ENCODE measurements at regions not wholly inside any gene's neighbourhood (a gene's known extent, or its start where the extent isn't known, plus 50 kb on each side); places are given as distances from the start of the nearest gene placed in this dataset.
"Not testable (repeated sequence)": the region's sequence is repeated elsewhere in the genome, so short reads cannot be mapped to it uniquely, and the experiment has no call there.

GRCh38 chr21:28568692-28569091, 424.0 kb downstream of the LTN1 start:
- no peaks in the 10 kb centered on the region for H3K79me2 ChIP-seq
- no peak overlapping the region for H2AFZ ChIP-seq
- H3K4me3 ChIP-seq: no peak overlapping the region
- no peaks in the 10 kb centered on the region for H3K9me3 ChIP-seq (ENCODE audit: low read depth)
- H3K36me3 ChIP-seq (replicated peaks; ENCODE audit: insufficient read depth, low read depth): no peaks in the 10 kb centered on the region
- DNase-seq (ENCODE audit: low spot score): no peak
- H3K9me2 ChIP-seq (replicated peaks; ENCODE audit: insufficient read depth): no peaks in the 10 kb centered on the region
- H3K27ac ChIP-seq: no peak overlapping the region
- H3K27me3 ChIP-seq: no peaks in the 10 kb centered on the region
- H4K20me1 ChIP-seq (ENCODE audit: insufficient read depth, poor library complexity, severe bottlenecking): no peaks in the 10 kb centered on the region
- no peak for TF ChIP-seq CTCF (IDR thresholded peaks at IDR 0.05; ENCODE audit: poor library complexity)
- WGBS (ENCODE audit: low lambda C conversion rate, missing lambda C conversion rate): 88% methylated on average over 2 of the region's 2 CpGs
- H3K4me1 ChIP-seq (ENCODE audit: insufficient read depth): no peaks in the 10 kb centered on the region
- H3K4me2 ChIP-seq: no peak overlapping the region

- H3K79me2 ChIP-seq; H3K36me3 ChIP-seq (replicated peaks; ENCODE audit: insufficient read depth, low read depth): not testable (repeated sequence)
- WGBS (ENCODE audit: low lambda C conversion rate, missing lambda C conversion rate): 100% methylated on average over 5 of the region's 18 CpGs
These were observed 428.7 kb downstream of the LTN1 start for GRCh38 chr21:28563933-28564332.

GRCh38 chr21:28561772-28562171, 430.9 kb downstream of the LTN1 start:
- no peak for DNase-seq (ENCODE audit: low spot score)
- no peaks in the 10 kb centered on the region for H3K79me2 ChIP-seq
- TF ChIP-seq CTCF (IDR thresholded peaks at IDR 0.05; ENCODE audit: poor library complexity): no peak
- no peak for TF ChIP-seq EZH2phosphoT487 (IDR thresholded peaks at IDR 0.05; ENCODE audit: low read depth, severe bottlenecking, unreplicated experiment)
- no peak for TF ChIP-seq EZH2 (IDR thresholded peaks at IDR 0.05; ENCODE audit: borderline replicate concordance)

More at GRCh38 chr21:28563933-28564332, 428.7 kb downstream of the LTN1 start:
- H3K4me2 ChIP-seq; DNase-seq (ENCODE audit: low spot score); H3K4me1 ChIP-seq (ENCODE audit: insufficient read depth); H3K27me3 ChIP-seq; H3K9me3 ChIP-seq (ENCODE audit: low read depth); H3K4me3 ChIP-seq; H4K20me1 ChIP-seq (ENCODE audit: insufficient read depth, poor library complexity, severe bottlenecking); H3K27ac ChIP-seq; H2AFZ ChIP-seq; H3K9me2 ChIP-seq (replicated peaks; ENCODE audit: insufficient read depth): not testable (repeated sequence)

GRCh38 chr21:28554660-28555475, 437.8 kb downstream of the LTN1 start:
- H3K4me1 ChIP-seq (ENCODE audit: insufficient read depth): no peaks in the 10 kb centered on the region
- TF ChIP-seq CTCF (IDR thresholded peaks at IDR 0.05; ENCODE audit: poor library complexity) (no peak), EZH2phosphoT487 (IDR thresholded peaks at IDR 0.05; ENCODE audit: low read depth, severe bottlenecking, unreplicated experiment) (no peak), EZH2 (IDR thresholded peaks at IDR 0.05; ENCODE audit: borderline replicate concordance) (no peak)
- peak; percentile 14 for DNase-seq (ENCODE audit: low spot score)
- no peaks in the 10 kb centered on the region for H3K79me2 ChIP-seq
- H3K9me2 ChIP-seq (replicated peaks; ENCODE audit: insufficient read depth): no peaks in the 10 kb centered on the region
- no peaks in the 10 kb centered on the region for H3K27me3 ChIP-seq
- H3K36me3 ChIP-seq (replicated peaks; ENCODE audit: insufficient read depth, low read depth): no peaks in the 10 kb centered on the region
- WGBS (ENCODE audit: low lambda C conversion rate, missing lambda C conversion rate): 35% methylated on average over 10 of the region's 10 CpGs
- peak overlapping the region; percentile 32 for H3K27ac ChIP-seq
- no peaks in the 10 kb centered on the region for H3K9me3 ChIP-seq (ENCODE audit: low read depth)
- H4K20me1 ChIP-seq (ENCODE audit: insufficient read depth, poor library complexity, severe bottlenecking): no peaks in the 10 kb centered on the region
- no peak overlapping the region for H3K4me3 ChIP-seq
- H3K4me2 ChIP-seq: peak overlapping the region; percentile 56
- H2AFZ ChIP-seq: peak overlapping the region; percentile 21

More at GRCh38 chr21:28561772-28562171, 430.9 kb downstream of the LTN1 start:
- Histone ChIP-seq H3K36me3 (replicated peaks; ENCODE audit: insufficient read depth, low read depth) (no peaks in the 10 kb centered on the region), H3K27me3 (no peaks in the 10 kb centered on the region), H3K27ac (no peak overlapping the region), H2AFZ (no peak overlapping the region), H3K4me3 (no peak overlapping the region), H3K9me2 (replicated peaks; ENCODE audit: insufficient read depth) (no peaks in the 10 kb centered on the region), H3K4me1 (ENCODE audit: insufficient read depth) (no peaks in the 10 kb centered on the region), H3K4me2 (no peak overlapping the region), H3K9me3 (ENCODE audit: low read depth) (no peaks in the 10 kb centered on the region), H4K20me1 (ENCODE audit: insufficient read depth, poor library complexity, severe bottlenecking) (no peaks in the 10 kb centered on the region)
